ENCODE measurements at regions not wholly inside any gene's neighbourhood (a gene's known extent, or its start where the extent isn't known, plus 50 kb on each side); places are given as distances from the start of the nearest gene placed in this dataset.
"Not testable (repeated sequence)": the region's sequence is repeated elsewhere in the genome, so short reads cannot be mapped to it uniquely, and the experiment has no call there.

GRCh38 chr9:2394087-2394741 is 227.4 kb upstream of the VLDLR start:
- not testable (repeated sequence) for DNase-seq (ENCODE audit: low read depth in 2 of 2)

DNA sequence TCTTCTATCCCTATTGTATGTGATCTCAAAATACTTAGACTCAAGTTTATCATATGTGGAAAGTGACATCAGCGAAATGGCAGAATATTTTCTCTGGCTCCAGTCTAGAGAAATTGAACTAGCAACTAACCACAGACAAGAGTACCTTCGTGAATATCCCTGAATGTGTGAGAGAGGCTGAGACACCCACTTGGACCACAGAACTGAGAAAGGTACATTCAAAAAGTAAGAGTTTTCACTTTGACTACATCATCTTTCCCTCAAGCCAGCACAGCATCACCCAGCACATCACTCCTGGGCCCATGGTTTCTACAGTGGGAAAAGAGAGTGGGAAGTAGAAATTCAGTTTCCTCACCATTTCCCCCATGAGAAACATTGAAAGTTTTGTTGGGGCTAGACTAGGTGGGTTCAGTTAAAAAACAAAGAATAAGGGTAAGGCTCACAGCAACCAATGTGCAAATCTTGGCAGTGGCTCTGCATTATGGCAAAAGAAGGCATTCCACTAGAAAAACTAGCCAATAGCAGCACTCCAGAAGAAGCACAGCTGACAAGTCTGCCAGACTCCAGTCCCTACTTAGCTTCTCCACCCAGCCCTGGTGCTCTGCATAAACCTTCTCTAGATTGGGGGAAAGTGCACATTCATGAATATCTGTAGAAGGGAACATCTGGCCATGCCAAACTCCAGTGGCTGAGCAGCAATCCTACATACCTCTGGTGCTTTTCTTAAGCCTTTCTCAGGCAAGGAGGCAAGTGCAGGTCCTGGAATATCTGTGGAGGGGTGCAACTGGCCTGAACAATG is 225.6 kb upstream of the VLDLR start:
- no peak for DNase-seq (ENCODE audit: low read depth in 2 of 2)

DNA sequence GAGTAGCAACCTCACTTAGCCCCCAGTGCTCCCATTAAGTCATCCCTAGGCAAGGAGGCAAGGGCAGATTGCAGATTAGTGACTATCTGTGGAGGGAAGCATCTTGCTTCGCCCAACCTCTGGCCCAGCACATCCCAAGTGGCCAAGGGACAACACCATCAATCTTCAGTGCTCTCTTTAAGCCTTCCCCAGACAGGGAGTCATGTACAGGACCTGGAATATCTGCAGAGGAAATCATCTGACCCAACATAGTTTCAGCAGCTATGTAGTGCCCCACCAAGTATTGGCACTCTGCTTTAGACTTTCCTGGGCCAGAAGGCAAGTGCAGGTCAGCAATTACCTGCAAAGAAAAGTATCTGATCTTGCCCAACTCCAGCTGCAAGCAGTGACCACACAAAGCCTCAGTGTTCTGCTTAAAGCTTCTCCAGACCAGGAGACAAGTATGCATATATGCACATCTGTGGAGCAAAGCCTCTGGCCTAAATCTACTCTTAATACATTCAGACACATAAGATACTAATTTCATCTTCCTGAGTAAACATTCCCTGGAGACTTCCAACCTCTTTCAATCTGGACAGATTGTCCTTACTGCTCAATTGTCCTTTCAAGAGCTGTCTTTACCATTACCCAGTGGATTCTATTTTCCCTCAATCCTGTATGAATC is 224.8 kb upstream of the VLDLR start:
- no peak for DNase-seq (ENCODE audit: low read depth in 2 of 2)

- DNase-seq (ENCODE audit: low read depth in 2 of 2): not testable (repeated sequence)
Measured at GRCh38 chr9:2397875-2398274, 223.7 kb upstream of the VLDLR start.

DNA sequence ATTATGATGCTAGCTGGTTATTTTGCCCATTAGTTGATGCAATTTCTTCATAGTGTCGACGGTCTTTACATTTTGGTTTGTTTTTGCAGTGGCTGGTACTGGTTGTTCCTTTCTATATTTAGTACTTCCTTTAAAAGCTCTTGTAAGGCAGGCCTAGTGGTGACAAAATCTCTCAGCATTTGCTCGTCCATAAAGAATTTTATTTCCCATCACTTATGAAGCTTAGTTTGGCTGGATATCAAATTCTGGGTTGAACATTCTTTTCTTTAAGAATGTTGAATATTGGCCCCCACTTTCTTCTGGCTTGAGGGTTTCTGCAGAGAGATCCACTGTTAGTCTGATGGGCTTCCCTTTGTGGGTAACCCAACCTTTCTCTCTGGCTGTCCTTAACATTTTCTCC is 219.8 kb upstream of the VLDLR start:
- DNase-seq (ENCODE audit: low read depth in 2 of 2): not testable (repeated sequence)

DNA sequence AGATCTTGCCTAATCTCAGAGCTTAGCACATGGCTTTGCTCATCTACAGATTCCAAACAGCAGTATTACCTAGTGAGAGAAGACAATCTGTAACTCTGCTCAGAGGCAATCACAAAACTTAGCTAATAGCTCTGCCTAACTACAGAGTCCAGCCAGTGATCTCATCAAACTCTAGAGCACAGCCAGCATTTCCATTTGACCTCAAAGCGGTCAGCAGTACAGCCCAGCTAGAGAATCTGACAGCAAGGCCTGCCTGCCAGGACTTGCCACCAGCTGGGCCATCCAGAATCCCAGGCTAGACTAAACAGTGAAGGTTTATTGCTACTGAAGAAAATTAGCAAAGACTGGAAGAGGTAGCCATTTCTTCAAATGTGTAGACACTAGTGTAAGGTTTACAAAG is 217.9 kb upstream of the VLDLR start:
- no peak for DNase-seq (ENCODE audit: low read depth in 2 of 2)

DNA sequence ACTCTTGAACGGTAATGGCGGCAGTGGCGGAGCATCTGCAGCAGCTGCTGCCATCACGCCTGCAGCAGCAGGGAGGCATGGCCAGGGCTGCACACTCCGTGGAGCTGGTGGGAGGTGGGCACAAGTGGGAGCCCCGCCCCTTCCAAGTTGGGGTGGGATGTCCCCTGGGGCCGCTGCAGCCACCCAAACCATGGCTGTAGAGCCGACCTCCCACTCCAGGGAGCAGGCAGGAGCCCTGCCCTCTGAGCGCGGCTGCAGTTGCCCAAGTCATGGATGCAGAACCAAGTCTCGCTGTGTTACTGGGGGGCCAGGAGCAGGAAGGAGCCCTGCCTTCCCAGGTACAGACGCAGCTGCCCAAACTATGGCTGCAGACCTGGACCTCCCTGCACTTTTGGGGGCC is 215.3 kb upstream of the VLDLR start:
- DNase-seq (ENCODE audit: low read depth in 2 of 2): no peak

- DNase-seq (ENCODE audit: low read depth in 2 of 2): no peak
Measured at GRCh38 chr9:2407450-2407849, 214.1 kb upstream of the VLDLR start.

DNA sequence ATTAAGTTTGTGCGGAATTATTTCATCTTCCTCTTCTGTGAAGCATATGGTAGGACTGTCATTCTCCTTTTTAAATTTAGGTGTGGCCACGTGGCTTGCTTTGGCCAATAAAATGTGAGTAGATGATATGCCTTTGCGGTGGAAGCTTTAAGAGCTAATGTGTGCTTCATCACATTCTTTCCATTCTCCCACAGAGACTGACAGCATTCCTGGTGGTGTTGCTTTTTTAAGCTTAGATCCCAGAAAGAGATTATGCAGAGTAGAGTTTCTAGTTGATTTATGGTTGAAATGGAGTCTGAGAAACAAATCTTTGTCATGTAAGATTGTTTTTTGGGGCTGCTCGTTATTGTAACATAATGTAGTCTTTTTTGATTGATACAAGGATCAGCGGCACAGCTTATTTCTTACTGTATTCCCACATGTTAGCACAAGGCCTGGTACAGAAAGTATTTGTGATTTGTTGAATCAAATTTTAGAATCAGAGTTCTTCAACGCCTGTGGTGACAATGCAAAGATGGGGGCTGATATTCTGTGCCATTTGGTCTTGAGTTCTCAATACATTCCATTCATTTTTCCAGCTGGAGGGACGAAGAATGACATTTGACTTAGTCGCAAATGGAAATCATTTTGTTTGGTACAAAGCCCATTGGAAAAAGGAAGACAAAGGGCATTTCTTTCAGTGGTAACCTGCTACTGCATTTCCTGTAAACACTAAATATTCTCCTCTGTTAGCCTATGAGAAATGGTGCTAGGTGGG is 209.9 kb upstream of the VLDLR start:
- DNase-seq (ENCODE audit: low read depth in 2 of 2): no peak

GRCh38 chr9:2413160-2413805 is 208.3 kb upstream of the VLDLR start:
- no peak for DNase-seq (ENCODE audit: low read depth in 2 of 2)

GRCh38 chr9:2414465-2414864 is 207.1 kb upstream of the VLDLR start:
- no peak for DNase-seq (ENCODE audit: low read depth in 2 of 2)

DNA sequence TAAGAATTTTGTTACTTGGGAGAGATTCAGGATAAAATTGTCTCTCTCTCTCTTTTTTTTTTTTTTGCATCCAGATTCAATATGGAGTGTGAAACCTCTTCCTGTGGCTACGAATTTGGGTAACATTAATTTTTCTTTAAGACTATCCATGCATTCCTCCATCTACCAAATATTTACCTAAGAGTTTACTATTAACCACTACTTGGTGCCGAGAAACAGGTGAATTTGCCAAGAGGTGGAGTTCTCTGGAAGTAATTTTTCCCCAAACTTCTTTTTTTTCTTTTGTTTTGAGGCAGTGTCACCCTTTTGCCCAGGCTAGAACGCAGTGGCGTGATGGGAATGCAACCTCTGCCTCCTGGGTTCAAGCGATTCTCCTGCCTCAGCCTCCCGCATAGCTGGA is 206.3 kb upstream of the VLDLR start:
- DNase-seq (ENCODE audit: low read depth in 2 of 2): no peak

- no peak for DNase-seq (ENCODE audit: low read depth in 2 of 2)
Measured at GRCh38 chr9:2417730-2418129, 203.9 kb upstream of the VLDLR start.

DNA sequence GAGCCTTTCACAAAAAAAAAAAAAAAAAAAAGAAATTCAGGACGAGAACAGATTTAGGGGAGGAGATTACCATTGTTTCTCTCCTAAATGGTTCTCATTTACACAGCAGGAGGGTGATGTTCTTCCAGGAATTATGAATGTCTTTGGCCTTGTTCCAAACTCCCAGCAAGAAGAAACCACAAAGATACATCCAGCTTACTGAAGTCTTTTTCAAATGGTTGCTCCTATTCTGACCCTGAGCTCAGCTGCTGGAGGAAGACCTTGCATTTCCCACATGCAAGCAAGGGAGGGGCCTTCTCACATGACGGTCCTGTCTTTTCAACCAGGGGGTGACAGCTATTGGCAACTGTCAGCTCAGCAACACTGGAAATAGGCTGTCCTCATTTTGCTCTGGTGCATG is 203.0 kb upstream of the VLDLR start:
- DNase-seq (ENCODE audit: low read depth in 2 of 2): no peak

DNA sequence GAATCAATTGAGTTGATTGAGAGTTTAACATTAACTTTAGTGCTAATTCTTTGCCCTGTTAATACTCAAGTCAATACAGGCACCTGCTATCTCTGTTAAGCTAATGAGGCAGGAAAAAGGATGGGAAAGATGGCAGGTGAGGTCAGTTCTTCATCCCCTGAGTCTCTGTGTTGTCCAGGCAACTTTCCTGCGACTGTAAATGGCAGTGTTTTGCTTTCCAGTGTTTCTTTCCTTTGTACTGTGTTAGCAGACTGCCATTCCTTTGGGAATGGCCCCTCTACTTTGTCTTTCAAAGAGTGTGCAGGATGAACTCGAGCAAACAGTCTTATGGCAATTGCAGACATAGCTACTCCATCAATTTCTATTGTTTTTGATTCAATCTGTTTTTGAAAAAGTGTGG is 202.2 kb upstream of the VLDLR start:
- no peak for DNase-seq (ENCODE audit: low read depth in 2 of 2)

DNA sequence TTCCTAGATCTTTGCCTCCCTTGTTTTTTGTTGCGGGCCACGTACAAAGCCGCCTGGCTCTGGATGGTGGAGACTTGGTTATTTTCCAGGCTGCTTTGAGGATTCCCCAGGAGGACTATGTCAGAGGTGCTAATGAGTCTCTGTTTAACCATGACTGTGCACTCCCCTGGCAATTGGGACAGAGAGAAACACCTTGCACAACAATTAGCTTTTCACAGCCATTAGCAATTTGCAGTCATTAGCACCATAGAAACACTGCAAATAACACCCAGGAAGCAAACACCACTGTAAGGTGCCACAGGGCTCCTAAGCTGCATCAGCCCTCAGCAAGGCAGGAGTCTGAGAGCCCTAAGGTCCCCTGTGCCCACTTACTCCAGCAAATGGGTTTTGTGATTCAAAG is 201.0 kb upstream of the VLDLR start:
- no peak for DNase-seq (ENCODE audit: low read depth in 2 of 2)

GRCh38 chr9:2424619-2425033 is 197.0 kb upstream of the VLDLR start:
- no peak for DNase-seq (ENCODE audit: low read depth in 2 of 2)

GRCh38 chr9:2425676-2426075 is 195.9 kb upstream of the VLDLR start:
- DNase-seq (ENCODE audit: low read depth in 2 of 2): no peak

DNA sequence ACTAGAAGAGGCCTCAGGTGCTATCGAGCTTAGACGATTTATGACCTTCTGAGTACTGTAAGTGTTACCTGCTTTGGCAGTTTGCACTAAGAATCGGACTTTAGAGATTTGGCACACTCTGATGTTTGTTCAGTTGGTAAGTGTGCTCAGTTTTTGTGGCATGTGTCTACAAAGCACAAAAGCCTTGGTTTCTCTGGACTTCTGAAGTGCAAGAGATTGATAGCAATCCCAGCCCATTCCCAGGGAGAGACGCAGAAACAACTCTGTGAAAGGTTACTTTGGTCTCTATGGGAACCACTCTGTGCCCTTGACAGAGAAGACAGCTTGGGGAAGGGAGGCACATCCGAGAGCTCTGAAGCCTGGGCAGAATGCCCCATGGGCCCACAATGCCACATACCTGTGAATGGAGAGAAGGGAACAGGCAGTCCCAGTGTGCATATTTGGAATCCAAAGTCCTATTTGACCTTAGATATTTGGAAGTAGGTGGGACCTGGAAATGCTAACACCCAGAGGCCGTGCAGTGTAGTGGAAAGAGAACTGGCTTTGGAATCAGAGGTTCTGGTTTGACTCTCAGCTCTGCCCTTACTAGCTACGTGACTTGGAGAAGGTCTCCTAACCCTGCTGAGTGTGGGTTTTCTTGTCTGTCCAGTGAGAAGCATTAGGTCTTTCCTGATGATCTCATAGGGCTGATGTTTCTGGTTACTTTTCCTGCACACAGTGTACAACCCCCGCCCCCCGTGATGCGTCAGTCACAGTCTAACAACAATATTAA is 194.3 kb upstream of the VLDLR start:
- no peak for DNase-seq (ENCODE audit: low read depth in 2 of 2)

DNA sequence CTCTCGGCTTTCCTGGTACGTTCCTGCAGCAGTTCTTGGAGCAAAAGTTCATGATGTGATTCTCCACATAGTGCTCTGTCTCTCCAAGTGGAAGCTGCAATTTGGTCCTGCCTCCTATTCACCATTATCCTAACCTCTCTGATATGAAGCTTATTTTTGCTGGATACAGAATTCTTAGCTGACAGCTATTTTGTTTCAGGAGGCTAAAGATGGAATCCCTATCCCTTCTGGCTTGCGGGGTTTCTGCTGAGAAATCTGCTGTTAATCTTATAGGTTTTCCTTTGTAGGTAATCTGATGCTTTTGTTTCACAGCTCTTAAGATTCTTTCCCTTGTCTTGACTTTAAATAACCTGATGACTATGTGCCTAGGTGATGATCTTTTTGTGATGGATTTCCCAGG is 181.6 kb upstream of the VLDLR start:
- no peak for DNase-seq (ENCODE audit: low read depth in 2 of 2)

GRCh38 chr9:2443933-2444332 is 177.7 kb upstream of the VLDLR start:
- DNase-seq (ENCODE audit: low read depth in 2 of 2): not testable (repeated sequence)
